GM04503 (cell line): ENCODE measurements at regions not wholly inside any gene's neighbourhood (a gene's known extent, or its start where the extent isn't known, plus 50 kb on each side); places are given as distances from the start of the nearest gene placed in this dataset.
"Not testable (repeated sequence)": the region's sequence is repeated elsewhere in the genome, so short reads cannot be mapped to it uniquely, and the experiment has no call there.

Experiments used
- DNase-seq: peaks from one replicate; pipeline ENCODE4 v3.0.0-alpha.2; 2012; ENCODE audit warnings: low read depth

DNA sequence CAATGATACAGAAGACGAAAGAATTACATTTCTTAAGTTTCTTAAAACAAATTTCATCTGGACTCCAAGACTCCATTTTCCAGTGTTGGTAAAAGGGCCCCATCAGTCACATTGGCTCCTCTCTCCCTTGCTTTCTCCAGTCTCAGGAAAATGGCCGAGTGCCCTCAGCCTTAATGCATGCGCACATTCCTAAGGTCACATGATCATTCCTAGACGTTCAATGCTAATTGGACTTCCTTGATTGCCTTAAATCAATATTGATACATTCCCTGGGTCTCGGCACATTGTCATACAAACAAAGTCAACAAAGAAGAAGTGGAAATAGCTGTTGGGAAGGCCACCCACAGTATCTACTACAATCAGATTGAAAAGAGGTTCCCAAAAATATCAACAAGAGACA lies 413.6 kb upstream of the GRAMD2B start:
- no peak for DNase-seq

GRCh38 chr5:126011526-126011925 lies 411.7 kb upstream of the GRAMD2B start:
- not testable (repeated sequence) for DNase-seq

DNA sequence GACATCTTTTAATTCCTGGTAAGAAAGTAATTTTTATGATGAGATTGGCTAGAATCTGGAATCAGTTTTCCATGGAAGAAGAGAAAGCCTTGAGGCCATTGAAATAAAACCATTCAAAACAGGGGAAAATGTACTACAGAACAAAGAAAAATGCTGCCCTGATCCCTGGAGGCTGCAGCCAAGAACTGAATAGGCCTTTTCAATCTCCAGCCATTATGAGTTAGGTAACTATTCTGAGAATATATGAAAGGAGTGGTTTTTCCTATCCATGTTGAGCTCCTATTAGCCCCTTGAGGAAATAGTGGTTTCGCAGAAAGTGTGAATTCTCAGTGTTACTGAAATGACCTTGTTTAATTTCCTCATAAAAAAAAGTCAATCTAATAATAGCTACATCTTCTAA lies 408.5 kb upstream of the GRAMD2B start:
- no peak for DNase-seq

DNA sequence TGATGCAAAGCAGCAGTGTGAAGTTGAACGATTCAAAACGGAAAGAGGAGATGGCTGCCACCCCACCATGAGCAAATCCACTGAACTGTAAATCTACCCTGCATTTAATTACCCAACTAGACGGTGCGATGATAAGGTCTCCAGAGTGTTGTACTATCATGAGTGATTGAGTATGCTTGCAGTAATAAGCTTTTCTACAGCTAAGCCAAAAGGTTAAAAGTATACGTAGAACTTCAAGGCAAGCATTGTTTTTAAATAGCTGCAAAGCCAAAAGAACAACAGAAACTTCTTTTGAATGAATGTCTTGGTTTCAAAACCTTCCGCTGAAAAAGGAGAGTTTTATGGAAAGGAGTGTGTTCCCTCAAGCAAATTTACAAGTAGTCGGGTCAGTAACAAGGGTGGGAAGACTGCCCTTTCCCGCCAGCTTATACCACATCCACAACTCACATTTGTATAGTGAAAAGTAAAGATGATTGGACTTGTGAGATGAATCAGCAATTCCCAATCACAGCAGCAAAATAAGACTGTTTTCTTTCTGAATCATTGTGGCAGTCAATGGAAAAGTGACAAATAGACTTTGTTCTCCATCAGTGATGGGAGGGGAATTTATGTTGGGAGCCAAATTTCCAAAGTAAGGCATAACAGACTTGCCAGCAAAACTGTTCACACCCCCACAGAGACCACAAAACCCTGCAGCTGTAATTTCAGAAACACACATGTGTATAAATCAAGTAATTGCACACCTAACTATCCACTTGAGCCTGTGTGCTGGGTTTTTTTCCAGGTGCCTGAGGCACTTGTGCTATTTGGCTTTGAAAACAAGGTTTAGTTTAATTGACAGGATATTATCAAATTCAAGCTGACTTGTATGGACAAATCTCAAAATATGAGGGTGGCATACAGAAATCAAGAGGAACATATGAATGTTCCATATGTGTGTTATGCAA lies 407.7 kb upstream of the GRAMD2B start:
- DNase-seq = no peak

DNA sequence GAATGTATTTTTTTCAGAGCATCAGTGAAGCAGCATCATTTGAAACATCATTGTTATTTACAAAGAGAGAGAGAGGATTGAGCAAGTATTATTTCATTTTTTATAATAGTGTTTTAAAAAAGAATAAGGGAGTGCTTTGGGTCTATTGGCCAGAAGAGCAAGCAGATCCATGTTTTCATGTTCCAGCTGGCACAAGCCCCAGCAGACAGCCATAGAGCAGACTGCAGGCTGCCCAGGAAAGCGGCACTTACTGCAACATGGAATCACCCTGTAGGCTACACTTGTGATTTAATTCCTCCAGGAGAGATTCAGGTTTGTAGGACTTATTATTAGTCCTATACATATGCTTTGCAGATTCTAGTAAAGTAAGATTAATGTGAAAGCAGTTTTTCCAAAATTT lies 407.0 kb upstream of the GRAMD2B start:
- no peak for DNase-seq

GRCh38 chr5:126017096-126017495 lies 406.1 kb upstream of the GRAMD2B start:
- no peak for DNase-seq

GRCh38 chr5:126020770-126021169 lies 402.4 kb upstream of the GRAMD2B start:
- no peak for DNase-seq

- DNase-seq = no peak
Observed at GRCh38 chr5:126023994-126024441, 399.2 kb upstream of the GRAMD2B start.

DNA sequence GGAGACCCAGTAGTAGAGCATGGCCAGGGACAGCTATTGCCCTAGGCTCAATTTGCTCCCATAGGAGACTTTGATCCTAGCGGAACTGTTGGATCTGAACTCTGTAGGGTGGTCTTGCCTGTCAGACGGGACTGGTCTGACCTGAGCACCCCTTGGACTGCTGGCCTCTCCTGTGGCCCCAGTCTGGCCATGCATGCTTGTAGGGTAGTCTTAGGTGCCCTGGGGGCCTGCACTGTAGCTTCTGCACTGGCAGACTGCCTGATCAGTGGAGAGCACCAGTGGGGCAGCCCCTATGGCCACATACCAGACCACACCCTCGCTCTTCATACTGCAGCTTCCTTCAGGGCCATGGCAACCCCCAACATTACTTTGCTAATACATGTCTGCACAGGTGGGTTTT lies 396.1 kb upstream of the GRAMD2B start:
- DNase-seq = no peak

DNA sequence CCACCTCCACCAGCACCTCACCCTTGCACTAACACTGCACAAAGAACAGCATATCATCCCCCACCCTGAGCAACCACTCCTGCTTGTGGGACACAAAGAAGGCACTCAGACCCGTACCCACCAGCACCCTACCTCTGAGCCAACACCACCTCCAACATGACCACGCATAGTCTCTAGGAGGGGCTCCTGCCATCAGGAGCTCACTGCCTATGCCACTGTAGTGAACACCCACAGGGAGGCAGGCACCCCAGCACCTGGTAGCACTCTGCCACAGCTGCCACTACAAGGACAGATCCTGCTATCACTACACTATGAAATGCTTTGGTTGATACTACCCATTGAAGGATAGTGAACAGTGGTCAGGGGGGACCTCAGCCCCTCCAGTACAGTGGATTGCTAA lies 395.6 kb upstream of the GRAMD2B start:
- DNase-seq = no peak

- DNase-seq = no peak
Observed at GRCh38 chr5:126028336-126028735, 394.9 kb upstream of the GRAMD2B start.

- DNase-seq = not testable (repeated sequence)
Observed at GRCh38 chr5:126029282-126029681, 393.9 kb upstream of the GRAMD2B start.

DNA sequence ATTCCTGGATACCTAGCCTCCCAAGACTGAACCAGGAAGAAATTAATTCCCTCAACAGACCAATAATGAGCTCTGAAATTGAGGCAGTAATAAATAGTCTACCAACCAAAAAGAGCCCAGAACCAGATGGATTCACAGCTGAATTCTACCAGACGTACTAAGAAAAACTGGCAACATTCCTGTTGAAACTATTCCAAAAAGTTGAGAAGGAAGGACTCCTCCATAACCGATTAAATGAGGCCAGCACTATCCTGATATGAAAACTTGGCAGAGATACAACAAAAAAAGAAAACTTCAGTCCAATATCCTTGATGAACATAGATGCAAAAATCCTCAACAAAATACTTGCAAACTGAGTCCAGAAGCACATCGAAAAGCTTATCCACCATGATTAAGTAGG lies 392.5 kb upstream of the GRAMD2B start:
- DNase-seq = no peak

- no peak for DNase-seq
Observed at GRCh38 chr5:126031989-126032716, 391.1 kb upstream of the GRAMD2B start.

DNA sequence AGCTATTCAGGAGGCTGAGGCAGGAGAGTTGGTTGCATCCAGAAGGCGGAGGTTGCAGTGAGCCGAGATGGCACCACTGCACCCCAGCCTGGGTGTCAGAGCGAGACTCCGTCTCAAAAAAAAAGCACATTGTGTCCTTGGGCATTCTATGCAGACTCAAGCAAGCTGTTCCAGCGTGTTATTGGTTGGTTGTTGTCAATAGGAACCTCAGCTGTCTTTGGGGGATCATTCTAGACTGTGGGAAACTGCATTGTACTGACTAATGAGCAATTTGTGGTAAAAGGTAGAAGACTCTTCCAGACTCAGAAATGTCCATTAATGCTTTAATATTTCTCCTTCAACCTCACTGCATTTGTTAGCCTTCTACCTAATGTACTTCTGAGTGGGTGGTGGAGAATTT lies 379.5 kb upstream of the GRAMD2B start:
- DNase-seq = no peak

DNA sequence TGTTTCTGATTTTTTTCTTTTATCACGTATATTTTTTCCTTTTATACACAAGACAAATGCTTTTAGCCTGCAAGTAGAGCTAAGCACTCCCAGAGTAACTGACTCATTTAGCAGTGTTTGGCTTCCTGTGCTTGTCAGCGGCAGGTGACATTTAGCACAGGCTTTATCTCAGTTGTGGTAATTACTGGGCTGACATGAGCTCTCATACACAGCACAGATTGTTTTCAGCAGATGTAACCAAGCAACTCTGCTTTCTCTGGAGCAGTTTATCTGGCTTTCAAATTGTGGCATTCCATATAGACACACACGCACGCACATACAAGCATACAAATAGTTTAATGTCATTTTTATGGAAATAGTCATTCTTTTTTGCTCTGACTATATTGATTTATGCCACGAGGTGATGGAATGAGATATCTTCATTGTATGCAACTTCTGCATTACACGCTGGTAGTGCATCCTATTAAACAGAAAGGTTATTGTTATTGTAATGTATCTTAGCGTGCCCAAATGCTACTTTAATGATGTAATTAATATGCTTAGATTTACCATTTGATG lies 379.0 kb upstream of the GRAMD2B start:
- no peak for DNase-seq

DNA sequence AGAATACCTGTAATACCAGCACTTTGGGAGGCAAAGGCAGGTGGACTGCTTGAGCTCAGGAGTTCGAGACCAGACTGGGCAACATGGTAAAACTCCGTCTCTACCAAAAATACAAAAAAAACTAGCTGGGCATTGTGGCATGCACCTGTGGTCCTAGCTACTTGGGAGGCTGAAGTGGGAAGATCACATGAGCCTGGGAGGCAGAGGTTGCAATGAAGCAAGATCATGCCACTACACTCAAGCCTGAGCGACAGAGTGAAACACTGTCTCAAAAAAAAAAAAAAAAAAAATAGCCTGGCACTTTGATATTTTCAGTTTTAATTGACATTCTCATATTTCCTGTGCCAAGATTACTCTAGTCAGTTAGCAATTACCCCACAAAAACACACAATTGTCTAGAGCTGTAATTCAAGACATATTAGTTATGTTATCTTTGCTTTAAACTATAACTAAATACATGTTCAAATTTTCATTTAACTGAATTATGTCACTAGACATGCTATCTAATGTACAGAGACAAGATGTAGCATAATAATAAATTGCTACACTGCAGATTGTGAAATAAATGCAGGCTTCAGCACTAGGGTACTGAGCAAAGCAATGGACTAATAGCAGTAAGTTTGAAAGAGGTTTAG lies 378.2 kb upstream of the GRAMD2B start:
- no peak for DNase-seq

DNA sequence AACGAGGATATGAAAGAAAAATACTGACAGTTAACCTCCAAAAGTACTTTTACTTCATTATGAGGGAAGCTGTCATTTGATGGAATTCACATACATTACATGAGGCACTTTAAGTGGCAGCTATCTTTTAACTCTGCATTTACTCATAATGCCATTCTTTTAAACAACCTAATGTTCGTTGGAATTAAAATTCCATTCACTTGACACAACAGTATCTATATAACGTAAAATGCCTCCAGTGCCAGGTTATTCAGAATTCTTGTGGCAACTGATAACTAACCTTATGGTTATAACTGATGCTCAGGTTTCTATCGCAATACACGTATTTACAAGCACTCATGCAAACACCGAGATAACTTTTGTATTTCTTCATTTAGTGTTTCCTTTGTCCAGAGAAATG lies 376.9 kb upstream of the GRAMD2B start:
- DNase-seq = no peak

DNA sequence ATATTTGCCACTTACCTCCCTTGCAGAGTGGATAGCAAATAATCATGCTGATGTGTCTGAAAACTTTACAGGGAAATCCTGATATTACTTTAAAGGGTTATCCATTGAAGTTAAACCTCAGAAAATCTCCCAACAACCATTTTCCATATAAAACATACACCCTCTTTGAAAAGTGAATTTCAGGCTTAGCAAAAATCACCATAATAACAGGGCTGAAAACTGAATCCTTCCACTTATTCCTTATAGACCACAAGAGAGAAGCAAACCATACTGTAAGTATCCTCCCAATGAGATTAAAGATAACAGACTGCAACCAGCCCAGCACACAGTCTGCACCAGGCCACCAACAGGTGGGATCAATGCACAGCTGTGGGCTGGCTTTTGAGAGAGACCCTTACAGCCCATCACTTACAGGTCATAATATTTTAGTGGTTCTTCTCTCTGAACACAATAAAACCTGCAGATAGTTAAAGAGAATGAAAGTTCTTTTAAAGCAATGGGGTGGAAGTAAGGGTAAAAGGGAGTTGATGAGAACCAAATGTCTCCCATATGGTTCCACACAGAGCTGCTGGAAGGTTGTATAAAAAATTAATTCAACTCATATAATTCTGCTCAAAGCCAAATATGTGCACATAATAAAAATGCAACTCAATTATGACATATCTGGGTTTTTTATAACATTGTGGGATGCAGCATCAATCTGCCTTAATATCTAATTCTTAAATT lies 376.2 kb upstream of the GRAMD2B start:
- no peak for DNase-seq

- DNase-seq = no peak
Observed at GRCh38 chr5:126052120-126052519, 371.1 kb upstream of the GRAMD2B start.

DNA sequence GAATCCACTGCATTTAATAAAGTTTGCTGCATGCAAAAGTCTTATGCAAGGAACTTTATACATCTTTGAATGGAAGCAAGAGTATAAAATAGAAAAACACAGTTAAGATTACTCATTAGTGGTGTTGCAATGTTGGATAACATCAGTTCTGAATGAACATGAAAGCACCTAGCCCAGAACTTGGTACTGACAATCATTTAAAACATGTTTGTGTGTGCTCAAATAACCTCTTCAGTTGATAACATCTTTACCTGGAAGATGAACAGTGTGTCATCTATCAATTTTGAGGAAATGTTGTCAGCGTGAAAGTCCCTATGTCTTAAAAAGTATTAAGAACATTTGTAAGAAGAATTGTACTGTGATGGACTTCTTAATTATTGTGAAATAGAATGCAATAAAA lies 370.4 kb upstream of the GRAMD2B start:
- no peak for DNase-seq

DNA sequence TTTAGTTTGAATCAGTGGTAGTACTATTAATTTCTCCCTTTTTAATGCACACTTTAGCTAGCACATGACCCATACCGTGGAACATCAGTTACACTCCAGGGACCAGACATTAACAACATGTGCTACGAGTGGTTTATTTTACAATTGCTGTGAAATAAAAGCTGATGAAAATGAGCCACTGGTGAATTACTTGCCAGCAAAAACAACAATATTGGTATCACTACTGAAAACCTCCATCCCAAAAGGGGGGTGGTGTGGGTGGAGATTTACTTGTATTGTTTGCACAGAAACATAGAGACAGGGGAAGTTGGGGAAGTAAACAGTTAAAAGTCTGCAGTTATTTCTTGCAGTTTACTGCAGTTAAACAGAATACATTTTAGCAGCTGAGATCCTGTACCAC lies 369.6 kb upstream of the GRAMD2B start:
- no peak for DNase-seq
